22Rv1 (cell line): ENCODE measurements at regions not wholly inside any gene's neighbourhood (a gene's known extent, or its start where the extent isn't known, plus 50 kb on each side); places are given as distances from the start of the nearest gene placed in this dataset.

Experiments used
- ZFX ChIP-seq: fragments of 450-650 bp; IDR thresholded peaks from 2 replicates; pipeline ENCODE4 v1.6.1; 2017; ENCODE audit warnings: antibody characterized with exemption, borderline replicate concordance
- TF ChIP-seq, protein P1 (sequence below): fragments of 450-650 bp; IDR thresholded peaks from 2 replicates; pipeline ENCODE4 v1.5.1; 2017; ENCODE audit warnings: mild to moderate bottlenecking

DNA sequence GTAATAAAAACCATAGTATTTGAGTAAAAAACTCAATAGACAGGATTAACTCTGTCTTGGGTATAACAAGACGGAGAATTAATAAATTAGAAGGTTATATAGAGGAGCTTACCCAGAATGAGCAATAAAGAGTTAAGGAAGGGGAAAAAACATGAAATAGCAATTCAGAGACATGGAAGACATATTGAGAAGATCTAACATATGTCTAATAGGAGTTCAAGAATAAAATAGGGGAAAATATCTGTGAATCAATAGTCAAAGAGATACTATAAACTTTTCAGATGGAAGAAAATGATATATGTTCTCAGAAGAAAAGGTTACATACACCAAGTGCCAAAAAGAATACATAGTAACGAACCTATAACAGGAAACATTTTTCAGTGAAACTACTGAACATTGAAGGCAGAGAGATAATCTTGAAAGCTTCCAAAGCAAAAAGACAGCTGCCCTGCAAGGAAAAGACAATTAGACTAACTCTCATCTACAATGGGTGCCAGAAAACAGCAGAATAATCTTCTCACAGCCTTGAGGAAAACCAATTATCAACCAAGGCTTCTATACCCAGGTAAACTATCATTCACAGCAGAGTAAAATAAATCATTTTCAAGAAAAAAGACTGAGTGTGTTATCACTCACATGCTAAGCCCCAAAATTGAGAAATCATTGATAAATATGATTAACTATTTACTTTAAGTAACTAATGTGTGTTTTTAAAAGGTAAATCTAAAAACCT lies 106.0 kb downstream of the ENC1 start:
- TF ChIP-seq, protein P1, sequence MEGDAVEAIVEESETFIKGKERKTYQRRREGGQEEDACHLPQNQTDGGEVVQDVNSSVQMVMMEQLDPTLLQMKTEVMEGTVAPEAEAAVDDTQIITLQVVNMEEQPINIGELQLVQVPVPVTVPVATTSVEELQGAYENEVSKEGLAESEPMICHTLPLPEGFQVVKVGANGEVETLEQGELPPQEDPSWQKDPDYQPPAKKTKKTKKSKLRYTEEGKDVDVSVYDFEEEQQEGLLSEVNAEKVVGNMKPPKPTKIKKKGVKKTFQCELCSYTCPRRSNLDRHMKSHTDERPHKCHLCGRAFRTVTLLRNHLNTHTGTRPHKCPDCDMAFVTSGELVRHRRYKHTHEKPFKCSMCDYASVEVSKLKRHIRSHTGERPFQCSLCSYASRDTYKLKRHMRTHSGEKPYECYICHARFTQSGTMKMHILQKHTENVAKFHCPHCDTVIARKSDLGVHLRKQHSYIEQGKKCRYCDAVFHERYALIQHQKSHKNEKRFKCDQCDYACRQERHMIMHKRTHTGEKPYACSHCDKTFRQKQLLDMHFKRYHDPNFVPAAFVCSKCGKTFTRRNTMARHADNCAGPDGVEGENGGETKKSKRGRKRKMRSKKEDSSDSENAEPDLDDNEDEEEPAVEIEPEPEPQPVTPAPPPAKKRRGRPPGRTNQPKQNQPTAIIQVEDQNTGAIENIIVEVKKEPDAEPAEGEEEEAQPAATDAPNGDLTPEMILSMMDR, result no peak
- TF ChIP-seq ZFX, result no peak
